Kidney (tissue), 13 donors: ENCODE measurements at regions not wholly inside any gene's neighbourhood (a gene's known extent, or its start where the extent isn't known, plus 50 kb on each side); places are given as distances from the start of the nearest gene placed in this dataset.

ENCODE experiments used
- DNase-seq, 5 donors: peaks; one replicate each; pipeline ENCODE4 v3.0.0-alpha.2; 2013 to 2020
- FAIRE-seq: peaks from 2 replicates; lab custom pipeline; 2012; peaks lifted over from hg19 to GRCh38; lab: Jason Lieb, UNC
- H3K27ac ChIP-seq, 2 donors: one replicate each; pipeline ENCODE4 v1.7.0; 2013; ENCODE audit warnings: low read depth in 2 of 2, low read length in 2 of 2, inconsistent platforms in 1 of 2
- H3K27me3 ChIP-seq: one replicate; pipeline ENCODE4 v1.7.1; 2013; ENCODE audit warnings: low read length, inconsistent platforms; ENCODE audit not compliant: control insufficient read depth, insufficient read depth
- H3K36me3 ChIP-seq, 3 donors: one replicate each; pipeline versions ENCODE4 v1.7.0 to v1.7.1; 2013; ENCODE audit warnings: low read length in 3 of 3, control low read depth in 1 of 3, inconsistent platforms in 1 of 3; ENCODE audit not compliant: insufficient read depth in 3 of 3, control insufficient read depth in 2 of 3
- H3K4me1 ChIP-seq, 3 donors: one replicate each; pipeline versions ENCODE4 v1.7.0 to v1.7.1; 2013; ENCODE audit warnings: low read length in 3 of 3, inconsistent platforms in 1 of 3, low read depth in 1 of 3; ENCODE audit not compliant: control insufficient read depth in 2 of 3, insufficient read depth in 2 of 3
- H3K4me3 ChIP-seq, 3 donors: one replicate each; pipeline versions ENCODE4 v1.7.0 to v1.8.1; 2013; ENCODE audit warnings: low read length in 3 of 3, control low read depth in 1 of 3, inconsistent platforms in 1 of 3
- H3K9ac ChIP-seq, 3 donors: one replicate each; pipeline versions ENCODE4 v1.7.0 to v1.7.1; 2013; ENCODE audit warnings: low read length in 3 of 3, control low read depth in 1 of 3, inconsistent platforms in 1 of 3
- H3K9me3 ChIP-seq, 3 donors: one replicate each; pipeline versions ENCODE4 v1.7.0 to v1.7.1; 2013; ENCODE audit warnings: low read length in 3 of 3, control low read depth in 1 of 3, inconsistent platforms in 1 of 3; ENCODE audit not compliant: control insufficient read depth in 2 of 3, insufficient read depth in 1 of 3
- CTCF ChIP-seq: IDR thresholded peaks from 3 replicates; pipeline ENCODE4 v1.5.1; 2012; ENCODE audit warnings: mild to moderate bottlenecking, moderate library complexity, borderline replicate concordance; ENCODE audit not compliant: insufficient read depth; ENCODE audit errors: extremely low read depth
- intact Hi-C: fragments of 100-400 bp; cut with DNase I; formaldehyde crosslinking; loops from one replicate; pipeline ENCODE4 v1.11.1; 2022
- donor health status: control.
- donor health status: control.
- donor health status: control.
- donor health status: control.
- donor health status: control.
- donor health status: DM: yes; HTN: yes; CAD: no.
- donor health status: Normal renal cell carcinoma (clear cell type).

GRCh38 chr2:15866563-15867193, 73.7 kb upstream of the MYCN start:
- Histone ChIP-seq H3K27me3 (no peaks in the 10 kb centered on the region), H3K36me3 (no peaks in the 10 kb centered on the region), H3K4me3 (no peak overlapping the region), H3K9ac (no peak overlapping the region), H3K27ac (no peak overlapping the region), H3K9me3 (peaks cover 0 to 6% (median 0%) of the 10 kb centered on the region in 3 donors), H3K4me1 (no peaks in the 10 kb centered on the region)
- TF ChIP-seq CTCF, result no peak
- intact Hi-C loops, result no loop called here
- DNase-seq (no peak), FAIRE-seq (no peak)

- FAIRE-seq, result no peak
- Histone ChIP-seq H3K9me3 (peaks cover 0 to 6% (median 0%) of the 10 kb centered on the region in 3 donors), H3K36me3 (no peaks in the 10 kb centered on the region), H3K27me3 (no peaks in the 10 kb centered on the region), H3K27ac (no peak overlapping the region), H3K9ac (no peak overlapping the region), H3K4me1 (no peaks in the 10 kb centered on the region), H3K4me3 (no peak overlapping the region)
- DNase-seq, result no peak
- no peak for TF ChIP-seq CTCF
- intact Hi-C loops, result no loop called here
Observed at GRCh38 chr2:15867194-15868171, 72.9 kb upstream of the MYCN start.

DNA sequence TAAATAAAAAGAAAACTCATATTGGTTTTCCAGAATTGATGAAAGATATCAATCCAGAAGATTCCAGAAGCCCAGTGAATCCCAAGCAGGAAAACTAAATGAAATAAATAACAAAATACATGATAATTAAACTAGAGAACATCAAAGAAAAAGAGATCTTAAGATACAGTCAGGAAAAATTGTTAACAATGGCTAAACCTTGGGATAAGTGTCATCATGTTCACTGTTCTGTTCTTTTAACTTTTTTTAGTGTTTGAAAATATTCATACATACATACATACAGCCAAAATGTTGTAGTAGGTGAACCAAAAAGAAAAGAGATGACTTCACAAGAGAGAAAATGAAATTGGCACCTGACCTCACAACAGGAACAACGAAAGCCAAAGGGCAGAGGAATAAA, 72.2 kb upstream of the MYCN start:
- no peak for TF ChIP-seq CTCF
- Histone ChIP-seq H3K4me3 (no peak overlapping the region), H3K9ac (no peak overlapping the region), H3K27ac (no peak overlapping the region), H3K27me3 (no peaks in the 10 kb centered on the region), H3K9me3 (peaks cover 0 to 6% (median 0%) of the 10 kb centered on the region in 3 donors), H3K36me3 (no peaks in the 10 kb centered on the region), H3K4me1 (no peaks in the 10 kb centered on the region)
- FAIRE-seq (no peak), DNase-seq (no peak)
- intact Hi-C loops, result no loop called here
